ENCODE measurements at regions not wholly inside any gene's neighbourhood (a gene's known extent, or its start where the extent isn't known, plus 50 kb on each side); places are given as distances from the start of the nearest gene placed in this dataset.

DNA sequence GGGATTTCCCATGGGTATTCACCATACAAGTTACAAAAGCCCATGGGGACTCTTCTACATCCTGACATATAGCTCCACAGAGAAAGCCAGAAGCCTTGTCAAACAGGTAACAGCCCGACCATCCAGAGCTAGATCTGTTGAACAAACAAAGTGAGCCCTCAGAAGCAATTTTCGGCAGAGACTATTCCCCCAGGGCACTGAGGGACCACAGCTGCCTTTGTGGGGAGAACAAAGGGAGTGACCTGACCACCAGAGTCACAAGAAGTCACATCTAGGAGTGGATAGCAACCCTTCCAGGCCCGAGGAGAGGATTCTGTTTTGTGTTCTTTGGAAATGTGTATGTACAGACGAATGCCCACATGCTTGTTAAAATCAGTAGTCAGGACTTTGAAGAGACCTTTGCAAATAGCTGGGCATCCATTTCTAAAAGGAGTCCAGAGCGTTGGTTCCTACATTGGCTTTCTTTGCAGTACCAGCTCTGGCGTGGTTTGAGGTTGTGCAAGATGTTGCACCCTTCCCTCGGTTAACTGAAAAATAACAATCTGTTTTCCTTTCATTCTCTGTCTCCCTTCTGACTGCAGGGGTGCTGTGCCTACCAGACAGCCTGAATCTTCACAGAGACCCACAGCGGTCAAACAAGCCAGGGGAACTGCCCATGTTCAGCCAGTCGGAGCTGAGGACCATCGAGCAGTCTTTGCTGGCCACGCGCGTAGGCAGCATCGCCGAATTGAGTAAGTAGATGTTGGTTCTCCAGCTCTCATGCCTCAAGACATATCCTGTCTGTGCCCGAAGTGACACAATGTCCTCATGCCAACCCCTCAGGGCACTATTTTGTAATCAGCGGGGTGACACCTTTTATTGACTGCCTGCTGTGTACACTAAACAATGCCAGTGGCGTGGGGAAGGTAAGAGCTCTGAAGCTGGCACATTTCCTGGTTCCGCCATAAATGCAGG is 165.4 kb upstream of the PWP1 start:
- Histone ChIP-seq H3K4me2 (ENCODE audit: insufficient read depth, low read length) (no peak overlapping the region), H3K27me3 (ENCODE audit: control insufficient read depth in 2 of 2, insufficient read depth in 2 of 2, low read length in 2 of 2) (no peaks in the 10 kb centered on the region), H3K9ac (replicated peaks; ENCODE audit: extremely low read depth, insufficient read depth, low read length) (no peak overlapping the region), H3K9me1 (replicated peaks; ENCODE audit: control insufficient read depth, extremely low read depth, insufficient read depth, low read length) (no peaks in the 10 kb centered on the region), H3K36me3 (ENCODE audit: control insufficient read depth in 2 of 2, extremely low read depth in 1 of 2, insufficient read depth in 2 of 2, low read length in 2 of 2) (no peaks in the 10 kb centered on the region), H3K27ac (ENCODE audit: insufficient read depth, low read depth, low read length) (no peak overlapping the region), H3K4me3 (replicated peaks in 1 of 3; ENCODE audit: insufficient read depth in 1 of 3, low read depth in 1 of 3, low read length in 3 of 3) (no peak overlapping the region), H4K20me1 (replicated peaks; ENCODE audit: control insufficient read depth, extremely low read depth, insufficient read depth, low read length) (no peaks in the 10 kb centered on the region), H3K9me3 (replicated peaks; ENCODE audit: control insufficient read depth, insufficient read depth, low read length) (no peaks in the 10 kb centered on the region), H3K4me1 (ENCODE audit: control insufficient read depth, extremely low read depth, insufficient read depth, low read length) (peaks cover 10% of the 10 kb centered on the region), H3K79me2 (ENCODE audit: control insufficient read depth, insufficient read depth, low read length) (no peaks in the 10 kb centered on the region), H2AFZ (ENCODE audit: low read depth, low read length) (no peak overlapping the region)
- dilution Hi-C loops (cut with MboI; ENCODE audit: extremely low pct_ligation_motif_present, low sequenced_read_pairs) (no loop called here), intact Hi-C loops (cut with micrococcal nuclease) (loop anchor here (5.0 kb wide), 2 partner anchors 87 to 193 kb away; no protein-coding TSS in a partner anchor)
- DNase-seq (ENCODE audit: low read depth, low spot score) = no peak
- ChIA-PET POLR2A (no interaction called here), CTCF (interaction anchor here (1.1 to 1.2 kb wide), 2 partner anchors 89 to 389 kb away, joined by 3 read pairs; no protein-coding TSS in a partner anchor)
- FAIRE-seq = no peak
- TF ChIP-seq POLR2AphosphoS5 (IDR thresholded peaks at IDR 0.05; ENCODE audit: insufficient read depth, low read depth, low read length) (no peak), EZH2 (IDR thresholded peaks at IDR 0.05; ENCODE audit: borderline replicate concordance, low read depth, low read length, severe bottlenecking) (no peak), POLR2A (IDR thresholded peaks at IDR 0.05; ENCODE audit: low read depth, low read length) (no peak), GATA2 (IDR thresholded peaks at IDR 0.05; ENCODE audit: insufficient read depth, insufficient read length, low read depth, low read length) (no peak), MYC (IDR thresholded peaks at IDR 0.05; ENCODE audit: low read depth, low read length) (no peak), FOS (IDR thresholded peaks at IDR 0.05; ENCODE audit: borderline replicate concordance, insufficient read depth, low read length) (no peak), JUN (IDR thresholded peaks at IDR 0.05; ENCODE audit: borderline replicate concordance, insufficient read depth, insufficient read length, low read depth) (no peak)
- TF ChIP-seq, protein P1, sequence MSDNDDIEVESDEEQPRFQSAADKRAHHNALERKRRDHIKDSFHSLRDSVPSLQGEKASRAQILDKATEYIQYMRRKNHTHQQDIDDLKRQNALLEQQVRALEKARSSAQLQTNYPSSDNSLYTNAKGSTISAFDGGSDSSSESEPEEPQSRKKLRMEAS (IDR thresholded peaks at IDR 0.05; ENCODE audit: insufficient read depth, insufficient read length) = no peak
- TF ChIP-seq, protein P2, sequence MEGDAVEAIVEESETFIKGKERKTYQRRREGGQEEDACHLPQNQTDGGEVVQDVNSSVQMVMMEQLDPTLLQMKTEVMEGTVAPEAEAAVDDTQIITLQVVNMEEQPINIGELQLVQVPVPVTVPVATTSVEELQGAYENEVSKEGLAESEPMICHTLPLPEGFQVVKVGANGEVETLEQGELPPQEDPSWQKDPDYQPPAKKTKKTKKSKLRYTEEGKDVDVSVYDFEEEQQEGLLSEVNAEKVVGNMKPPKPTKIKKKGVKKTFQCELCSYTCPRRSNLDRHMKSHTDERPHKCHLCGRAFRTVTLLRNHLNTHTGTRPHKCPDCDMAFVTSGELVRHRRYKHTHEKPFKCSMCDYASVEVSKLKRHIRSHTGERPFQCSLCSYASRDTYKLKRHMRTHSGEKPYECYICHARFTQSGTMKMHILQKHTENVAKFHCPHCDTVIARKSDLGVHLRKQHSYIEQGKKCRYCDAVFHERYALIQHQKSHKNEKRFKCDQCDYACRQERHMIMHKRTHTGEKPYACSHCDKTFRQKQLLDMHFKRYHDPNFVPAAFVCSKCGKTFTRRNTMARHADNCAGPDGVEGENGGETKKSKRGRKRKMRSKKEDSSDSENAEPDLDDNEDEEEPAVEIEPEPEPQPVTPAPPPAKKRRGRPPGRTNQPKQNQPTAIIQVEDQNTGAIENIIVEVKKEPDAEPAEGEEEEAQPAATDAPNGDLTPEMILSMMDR (IDR thresholded peaks at IDR 0.05; ENCODE audit: extremely low read depth in 1 of 2, insufficient read depth in 1 of 2, low read depth in 1 of 2, low read length in 2 of 2) = no peak
- BruUV-seq (replicated peaks) = no TSS peak
